Panc1 (cell line): ENCODE measurements at regions not wholly inside any gene's neighbourhood (a gene's known extent, or its start where the extent isn't known, plus 50 kb on each side); places are given as distances from the start of the nearest gene placed in this dataset.

Experiments used
- ATAC-seq: fragments of 200-7000 bp; cut with Tn5 transposase; 2 replicates; pipeline ENCODE4 v1.9.1; 2020; ENCODE audit warnings: mild to moderate bottlenecking, moderate library complexity
- BruUV-seq: library from RNA; stranded (reverse); fragments of 400-500 nt; replicated peaks from 2 replicates; lab custom pipeline; 2021; lab: Mats Ljungman, UMichigan
- CTCF ChIA-PET: fragments of 300-600 bp; sonication (Branson Sonifier 250); formaldehyde crosslinking; loops from one replicate; lab custom pipeline; 2022; ENCODE audit warnings: antibody characterized with exemption; lab: Charles Lee
- POLR2A ChIA-PET: fragments of 300-600 bp; sonication (Branson Sonifier 250); formaldehyde crosslinking; loops from one replicate; lab custom pipeline; 2022; ENCODE audit warnings: antibody characterized with exemption; lab: Charles Lee
- DNase-seq: peaks from one replicate; pipeline ENCODE4 v3.0.0-alpha.2; 2010; ENCODE audit warnings: low read depth, low spot score
- H3K27ac ChIP-seq: 2 replicates; pipeline ENCODE4 v1.5.1; 2011; ENCODE audit warnings: mild to moderate bottlenecking, low read length, inconsistent platforms
- H3K27me3 ChIP-seq: fragments of 200-500 bp; sonication (Bioruptor generic); 2 replicates; pipeline ENCODE4 v1.6.0; 2014; ENCODE audit warnings: low read length, inconsistent platforms; ENCODE audit not compliant: control insufficient read depth, insufficient read depth
- H3K36me3 ChIP-seq: fragments of 200-500 bp; sonication (Bioruptor generic); 2 replicates; pipeline ENCODE4 v1.5.1; 2014; ENCODE audit warnings: inconsistent platforms, mild to moderate bottlenecking, low read length, moderate library complexity; ENCODE audit not compliant: control insufficient read depth, insufficient read depth
- H3K4me1 ChIP-seq: 2 replicates; pipeline ENCODE4 v1.5.1; 2011; ENCODE audit warnings: inconsistent platforms, mild to moderate bottlenecking, low read length, moderate library complexity; ENCODE audit not compliant: control insufficient read depth, insufficient read depth
- H3K4me3 ChIP-seq, 2 experiments: 2 replicates each; pipeline ENCODE4 v1.5.1; 2011 to 2012; ENCODE audit warnings: low read depth in 2 of 2, low read length in 2 of 2, mild to moderate bottlenecking in 2 of 2, inconsistent platforms in 1 of 2, moderate library complexity in 1 of 2
- H3K9me3 ChIP-seq: fragments of 200-500 bp; sonication (Bioruptor generic); 2 replicates; pipeline ENCODE4 v1.5.1; 2014; ENCODE audit warnings: low read depth, mild to moderate bottlenecking, inconsistent platforms, low read length, moderate library complexity; ENCODE audit not compliant: control insufficient read depth, insufficient read depth
- POLR2AphosphoS5 ChIP-seq: IDR thresholded peaks from 2 replicates; pipeline ENCODE4 v1.6.1; 2012; ENCODE audit warnings: mild to moderate bottlenecking, low read depth, low read length, moderate library complexity
- REST ChIP-seq, 2 experiments: IDR thresholded peaks; 2 replicates each; pipeline ENCODE4 v1.6.1; 2011 to 2012; ENCODE audit warnings: low read depth in 2 of 2, control low read depth in 1 of 2, low read length in 1 of 2, mild to moderate bottlenecking in 1 of 2, moderate library complexity in 1 of 2; ENCODE audit not compliant: insufficient read depth in 1 of 2
- SIN3A ChIP-seq: IDR thresholded peaks from 2 replicates; pipeline ENCODE4 v1.6.1; 2012; ENCODE audit warnings: low read depth, mild to moderate bottlenecking, low read length, moderate library complexity, borderline replicate concordance; ENCODE audit not compliant: insufficient read depth
- TCF7L2 ChIP-seq: IDR thresholded peaks from 2 replicates; pipeline ENCODE4 v1.6.1; 2011; ENCODE audit warnings: mild to moderate bottlenecking, low read depth, low read length, inconsistent platforms
- in situ Hi-C: cut with HindIII; loops from 2 replicates; pipeline ENCODE4 v1.10.0; 2016; ENCODE audit warnings: low sequenced_read_pairs, low pct_unique_long_range_greater_than_20kb
- intact Hi-C: fragments of 100-400 bp; cut with micrococcal nuclease; formaldehyde crosslinking; loops from one replicate; pipeline ENCODE4 v1.10.0; 2022; ENCODE audit not compliant: unreplicated experiment
- TF ChIP-seq, protein P1 (sequence below): fragments of 450-650 bp; IDR thresholded peaks from 2 replicates; pipeline ENCODE4 v1.5.1; 2017; ENCODE audit warnings: mild to moderate bottlenecking

DNA sequence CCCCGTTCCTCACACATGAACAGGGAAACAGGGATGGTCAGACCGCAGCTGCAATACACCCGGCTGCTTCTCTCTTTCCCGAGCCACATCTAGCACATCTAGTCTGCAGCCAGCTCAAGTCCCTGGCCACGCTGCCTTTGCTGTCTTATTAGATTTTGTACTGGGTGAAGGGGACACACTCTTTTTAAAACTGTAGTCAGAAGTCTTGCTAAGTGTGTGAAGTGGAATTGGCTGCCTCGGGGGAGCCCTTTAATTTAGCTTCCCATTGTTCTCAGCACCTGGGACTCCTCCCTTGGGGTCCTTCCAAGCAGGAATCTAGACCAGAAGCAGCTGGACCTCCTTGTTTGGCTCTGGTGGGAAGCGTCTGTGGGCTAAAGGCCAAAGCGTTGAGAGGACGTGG is 420.0 kb downstream of the CTTN start:
- Histone ChIP-seq H3K27me3 (no peaks in the 10 kb centered on the region), H3K4me1 (no peaks in the 10 kb centered on the region), H3K4me3 (no peak overlapping the region), H3K9me3 (no peaks in the 10 kb centered on the region), H3K36me3 (no peaks in the 10 kb centered on the region), H3K27ac (no peak overlapping the region)
- no TSS peak for BruUV-seq
- TF ChIP-seq REST (IDR thresholded peaks at IDR 0.05; ENCODE audit: insufficient read depth in 1 of 2, low read depth in 2 of 2, low read length in 1 of 2) = no peak
- no peak for TF ChIP-seq SIN3A
- TF ChIP-seq, protein P1, sequence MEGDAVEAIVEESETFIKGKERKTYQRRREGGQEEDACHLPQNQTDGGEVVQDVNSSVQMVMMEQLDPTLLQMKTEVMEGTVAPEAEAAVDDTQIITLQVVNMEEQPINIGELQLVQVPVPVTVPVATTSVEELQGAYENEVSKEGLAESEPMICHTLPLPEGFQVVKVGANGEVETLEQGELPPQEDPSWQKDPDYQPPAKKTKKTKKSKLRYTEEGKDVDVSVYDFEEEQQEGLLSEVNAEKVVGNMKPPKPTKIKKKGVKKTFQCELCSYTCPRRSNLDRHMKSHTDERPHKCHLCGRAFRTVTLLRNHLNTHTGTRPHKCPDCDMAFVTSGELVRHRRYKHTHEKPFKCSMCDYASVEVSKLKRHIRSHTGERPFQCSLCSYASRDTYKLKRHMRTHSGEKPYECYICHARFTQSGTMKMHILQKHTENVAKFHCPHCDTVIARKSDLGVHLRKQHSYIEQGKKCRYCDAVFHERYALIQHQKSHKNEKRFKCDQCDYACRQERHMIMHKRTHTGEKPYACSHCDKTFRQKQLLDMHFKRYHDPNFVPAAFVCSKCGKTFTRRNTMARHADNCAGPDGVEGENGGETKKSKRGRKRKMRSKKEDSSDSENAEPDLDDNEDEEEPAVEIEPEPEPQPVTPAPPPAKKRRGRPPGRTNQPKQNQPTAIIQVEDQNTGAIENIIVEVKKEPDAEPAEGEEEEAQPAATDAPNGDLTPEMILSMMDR = no peak
- TF ChIP-seq POLR2AphosphoS5 = no peak
- no peak for TF ChIP-seq TCF7L2
- CTCF ChIA-PET = interaction anchor here (1.0 kb wide), 1 partner anchor 8 kb away, joined by 6 read pairs; no protein-coding TSS in a partner anchor
- no peak for ATAC-seq
- POLR2A ChIA-PET = no interaction called here
- intact Hi-C loops = loop anchor here (5.0 kb wide), 1 partner anchor 264 kb away; no protein-coding TSS in a partner anchor
- DNase-seq = no peak
- in situ Hi-C loops = no loop called here

GRCh38 chr11:70819022-70819421 is 420.7 kb downstream of the CTTN start:
- TF ChIP-seq, protein P1 = no peak
- no peak for TF ChIP-seq POLR2AphosphoS5
- no peak for TF ChIP-seq REST (IDR thresholded peaks at IDR 0.05; ENCODE audit: insufficient read depth in 1 of 2, low read depth in 2 of 2, low read length in 1 of 2)
- H3K4me3 ChIP-seq = no peak overlapping the region
- intact Hi-C loops = loop anchor here (5.0 kb wide), 1 partner anchor 263 kb away; no protein-coding TSS in a partner anchor
- H3K27me3 ChIP-seq = no peaks in the 10 kb centered on the region
- BruUV-seq = no TSS peak
- CTCF ChIA-PET = no interaction called here
- POLR2A ChIA-PET = no interaction called here
- no peak overlapping the region for H3K27ac ChIP-seq
- ATAC-seq (no peak), DNase-seq (no peak)
- H3K36me3 ChIP-seq = no peaks in the 10 kb centered on the region
- no peaks in the 10 kb centered on the region for H3K4me1 ChIP-seq
- no peaks in the 10 kb centered on the region for H3K9me3 ChIP-seq
- in situ Hi-C loops = no loop called here
